ENCODE measurements at regions not wholly inside any gene's neighbourhood (a gene's known extent, or its start where the extent isn't known, plus 50 kb on each side); places are given as distances from the start of the nearest gene placed in this dataset.

- H3K4me3 ChIP-seq (ENCODE audit: control insufficient read depth, low read depth, low read length) = no peak overlapping the region
- no peak for DNase-seq (ENCODE audit: low read depth)
- TF ChIP-seq, protein P1, sequence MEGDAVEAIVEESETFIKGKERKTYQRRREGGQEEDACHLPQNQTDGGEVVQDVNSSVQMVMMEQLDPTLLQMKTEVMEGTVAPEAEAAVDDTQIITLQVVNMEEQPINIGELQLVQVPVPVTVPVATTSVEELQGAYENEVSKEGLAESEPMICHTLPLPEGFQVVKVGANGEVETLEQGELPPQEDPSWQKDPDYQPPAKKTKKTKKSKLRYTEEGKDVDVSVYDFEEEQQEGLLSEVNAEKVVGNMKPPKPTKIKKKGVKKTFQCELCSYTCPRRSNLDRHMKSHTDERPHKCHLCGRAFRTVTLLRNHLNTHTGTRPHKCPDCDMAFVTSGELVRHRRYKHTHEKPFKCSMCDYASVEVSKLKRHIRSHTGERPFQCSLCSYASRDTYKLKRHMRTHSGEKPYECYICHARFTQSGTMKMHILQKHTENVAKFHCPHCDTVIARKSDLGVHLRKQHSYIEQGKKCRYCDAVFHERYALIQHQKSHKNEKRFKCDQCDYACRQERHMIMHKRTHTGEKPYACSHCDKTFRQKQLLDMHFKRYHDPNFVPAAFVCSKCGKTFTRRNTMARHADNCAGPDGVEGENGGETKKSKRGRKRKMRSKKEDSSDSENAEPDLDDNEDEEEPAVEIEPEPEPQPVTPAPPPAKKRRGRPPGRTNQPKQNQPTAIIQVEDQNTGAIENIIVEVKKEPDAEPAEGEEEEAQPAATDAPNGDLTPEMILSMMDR (IDR thresholded peaks at IDR 0.05; ENCODE audit: control insufficient read depth, insufficient read depth, low read depth, low read length, missing control alignments) = no peak
Measured at GRCh38 chr5:13179407-13180087, 764.9 kb downstream of the DNAH5 start.

DNA sequence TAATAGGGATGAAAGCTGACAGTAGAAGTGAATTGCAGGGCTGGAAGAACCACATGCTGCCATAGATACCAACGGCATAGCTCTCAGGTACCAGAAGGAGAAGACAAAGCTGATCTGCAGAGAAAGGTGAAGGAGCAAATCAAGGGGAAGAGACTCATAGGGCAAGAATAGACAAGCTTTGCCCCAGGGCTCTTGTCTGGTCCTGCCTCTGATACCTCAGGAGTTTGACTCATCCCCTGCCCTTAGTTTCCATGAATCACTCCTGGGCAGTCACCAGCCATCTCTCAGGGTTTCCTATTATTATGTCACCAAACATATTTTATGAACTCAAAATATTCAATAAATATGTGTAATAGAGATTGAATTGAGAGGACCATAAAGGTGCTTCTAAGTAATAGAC is 800.9 kb downstream of the DNAH5 start:
- TF ChIP-seq, protein P1 (IDR thresholded peaks at IDR 0.05; ENCODE audit: control insufficient read depth, insufficient read depth, low read depth, low read length, missing control alignments) = no peak
- H3K4me3 ChIP-seq (ENCODE audit: control insufficient read depth, low read depth, low read length) = no peak overlapping the region
- DNase-seq (ENCODE audit: low read depth) = no peak

DNA sequence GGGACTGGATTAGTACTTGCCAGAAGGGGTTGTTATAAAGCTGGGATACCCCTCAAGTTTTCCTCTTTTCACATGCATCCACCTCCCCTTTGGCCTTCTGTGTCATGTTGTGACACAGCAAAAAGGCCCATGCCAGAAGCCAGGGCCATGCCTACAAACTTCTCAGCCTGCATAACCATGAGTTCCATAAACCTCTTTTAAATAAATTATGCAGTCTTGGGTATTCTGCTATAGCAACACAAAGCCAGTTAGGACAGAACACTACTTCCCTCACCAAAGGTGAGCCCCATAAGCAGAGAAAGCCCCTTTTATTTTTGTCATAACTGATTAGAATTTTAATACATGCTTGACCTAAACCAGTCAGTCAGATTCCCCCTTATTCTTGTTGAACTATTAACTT is 801.3 kb downstream of the DNAH5 start:
- DNase-seq (ENCODE audit: low read depth) = no peak

DNA sequence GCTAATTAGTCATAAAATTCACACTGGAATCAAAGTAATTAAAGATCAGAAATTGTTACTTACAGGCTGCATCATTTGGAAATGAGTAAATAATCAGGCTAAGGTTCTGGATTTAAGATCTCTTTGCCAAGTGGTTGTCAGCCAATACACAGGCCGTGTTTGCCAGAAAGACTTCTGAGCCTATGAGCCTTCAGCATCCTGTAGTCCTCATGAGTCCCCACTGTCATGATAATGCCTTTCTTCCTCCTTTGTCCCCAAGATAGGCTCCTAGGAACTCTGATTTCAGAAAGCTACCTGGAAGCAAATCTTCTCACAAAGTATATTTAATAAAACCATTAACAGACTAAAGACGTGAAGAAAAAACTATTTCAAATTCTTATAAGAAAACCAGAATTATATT is 810.5 kb downstream of the DNAH5 start:
- TF ChIP-seq, protein P1 (IDR thresholded peaks at IDR 0.05; ENCODE audit: control insufficient read depth, insufficient read depth, low read depth, low read length, missing control alignments) = no peak
- no peak for DNase-seq (ENCODE audit: low read depth)
- no peak overlapping the region for H3K4me3 ChIP-seq (ENCODE audit: control insufficient read depth, low read depth, low read length)

More for the DNA sequence above, 801.3 kb downstream of the DNAH5 start:
- TF ChIP-seq, protein P1 (IDR thresholded peaks at IDR 0.05; ENCODE audit: control insufficient read depth, insufficient read depth, low read depth, low read length, missing control alignments) = no peak
- H3K4me3 ChIP-seq (ENCODE audit: control insufficient read depth, low read depth, low read length) = no peak overlapping the region

- H3K4me3 ChIP-seq (ENCODE audit: control insufficient read depth, low read depth, low read length) = no peak overlapping the region
- TF ChIP-seq, protein P1 (IDR thresholded peaks at IDR 0.05; ENCODE audit: control insufficient read depth, insufficient read depth, low read depth, low read length, missing control alignments) = no peak
- DNase-seq (ENCODE audit: low read depth) = no peak
Measured at GRCh38 chr5:13115476-13115875, 829.0 kb downstream of the DNAH5 start.

DNA sequence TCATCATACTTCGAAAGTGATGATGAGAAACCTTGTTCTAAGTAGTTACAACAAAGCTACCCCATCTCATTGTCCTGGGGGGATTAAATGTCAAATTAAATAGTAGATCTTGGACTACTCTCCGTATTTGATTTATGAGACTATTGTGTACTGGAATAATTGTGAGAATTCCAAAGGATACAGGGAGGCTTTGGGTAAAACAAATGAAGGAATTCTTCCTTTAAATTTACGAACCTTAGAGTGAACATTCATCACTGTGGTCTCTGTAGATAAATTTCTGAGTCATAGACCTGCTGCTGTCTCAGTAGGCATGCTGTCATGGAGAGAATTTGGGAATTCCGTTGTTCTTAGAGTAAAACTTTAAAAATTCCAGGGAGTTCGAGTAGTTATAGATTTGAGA is 836.2 kb downstream of the DNAH5 start:
- no peak overlapping the region for H3K4me3 ChIP-seq (ENCODE audit: control insufficient read depth, low read depth, low read length)
- TF ChIP-seq, protein P1 (IDR thresholded peaks at IDR 0.05; ENCODE audit: control insufficient read depth, insufficient read depth, low read depth, low read length, missing control alignments) = no peak
- no peak for DNase-seq (ENCODE audit: low read depth)

Measured in AG09309 (cell line).